Neural cell (in vitro differentiated cells): ENCODE measurements at regions not wholly inside any gene's neighbourhood (a gene's known extent, or its start where the extent isn't known, plus 50 kb on each side); places are given as distances from the start of the nearest gene placed in this dataset.

Experiments used
- H2AFZ ChIP-seq: fragments of 200-600, 300-800 bp; sonication (generic), shearing (Covaris generic); 2 replicates; pipeline ENCODE4 v1.6.0; 2014; ENCODE audit warnings: low read depth, mild to moderate bottlenecking, antibody characterized with exemption, low read length, moderate library complexity
- H3F3A ChIP-seq: fragments of 200-600 bp; shearing (Covaris generic); 2 replicates; pipeline ENCODE4 v1.6.1; 2016; ENCODE audit warnings: mild to moderate bottlenecking, moderate library complexity, mixed read lengths, antibody characterized with exemption, low read length; ENCODE audit not compliant: insufficient read depth, poor library complexity, severe bottlenecking
- H3K27ac ChIP-seq: fragments of 200-600, 300-800 bp; sonication (generic), shearing (Covaris generic); 2 replicates; pipeline ENCODE4 v1.5.1; 2014; ENCODE audit warnings: mild to moderate bottlenecking, low read length, moderate library complexity
- H3K27me3 ChIP-seq: fragments of 300-800, 200-600 bp; sonication (generic), shearing (Covaris generic); 2 replicates; pipeline ENCODE4 v1.6.0; 2014; ENCODE audit warnings: mild to moderate bottlenecking, low read depth, low read length, moderate library complexity; ENCODE audit not compliant: insufficient read depth
- H3K36me3 ChIP-seq: fragments of 300-800, 200-600 bp; sonication (generic), shearing (Covaris generic); 2 replicates; pipeline ENCODE4 v1.5.1; 2014; ENCODE audit warnings: mild to moderate bottlenecking, antibody characterized with exemption, low read length, moderate library complexity; ENCODE audit not compliant: insufficient read depth
- H3K4me2 ChIP-seq: fragments of 300-800, 200-600 bp; sonication (generic), shearing (Covaris generic); 2 replicates; pipeline ENCODE4 v1.6.0; 2014; ENCODE audit warnings: mild to moderate bottlenecking, low read length
- H3K4me3 ChIP-seq: fragments of 300-800, 200-600 bp; sonication (generic), shearing (Covaris generic); 2 replicates; pipeline ENCODE4 v1.5.1; 2014; ENCODE audit warnings: mild to moderate bottlenecking, low read length, moderate library complexity
- H3K79me2 ChIP-seq: fragments of 200-600 bp; shearing (Covaris generic); replicated peaks from 2 replicates; pipeline ENCODE4 v1.6.0; 2014; ENCODE audit warnings: mild to moderate bottlenecking, low read length, moderate library complexity; ENCODE audit not compliant: insufficient read depth
- H3K9ac ChIP-seq: fragments of 300-800, 200-600 bp; sonication (generic), shearing (Covaris generic); 2 replicates; pipeline ENCODE4 v1.6.1; 2016; ENCODE audit warnings: mild to moderate bottlenecking, low read length, mixed read lengths
- H3K9me2 ChIP-seq: fragments of 200-600 bp; shearing (Covaris generic); 2 replicates; pipeline ENCODE4 v1.6.1; 2016; ENCODE audit warnings: mild to moderate bottlenecking, low read length, mixed read lengths; ENCODE audit not compliant: insufficient read depth
- H3K9me3 ChIP-seq: fragments of 200-600, 300-800 bp; sonication (generic), shearing (Covaris generic); 2 replicates; pipeline ENCODE4 v1.6.1; 2016; ENCODE audit warnings: mild to moderate bottlenecking, mixed run types, low read length, moderate library complexity, mixed read lengths
- H4K20me1 ChIP-seq: fragments of 200-600 bp; shearing (Covaris generic); 2 replicates; pipeline ENCODE4 v1.6.1; 2016; ENCODE audit warnings: mild to moderate bottlenecking, mixed run types; ENCODE audit not compliant: insufficient read depth
- CTCF ChIP-seq: fragments of 450-650 bp; IDR thresholded peaks from 2 replicates; pipeline ENCODE4 v1.5.1; 2014; ENCODE audit warnings: antibody characterized with exemption, mild to moderate bottlenecking, moderate library complexity; ENCODE audit not compliant: poor library complexity, severe bottlenecking
- EP300 ChIP-seq: fragments of 450-650 bp; conservative IDR thresholded peaks from 2 replicates; pipeline ENCODE4 v1.6.1; 2014; ENCODE audit warnings: antibody characterized with exemption, mild to moderate bottlenecking, moderate library complexity; ENCODE audit not compliant: poor library complexity, severe bottlenecking
- EZH2 ChIP-seq: fragments of 200-600, 300-800 bp; shearing (Covaris generic), sonication (generic); IDR thresholded peaks from 2 replicates; pipeline ENCODE4 v1.6.1; 2014; ENCODE audit warnings: antibody characterized with exemption, low read length, borderline replicate concordance, mild to moderate bottlenecking; ENCODE audit not compliant: insufficient read depth, poor library complexity, severe bottlenecking
- MXI1 ChIP-seq: fragments of 450-650 bp; conservative IDR thresholded peaks from 2 replicates; pipeline ENCODE4 v1.6.1; 2014; ENCODE audit warnings: antibody characterized with exemption, mild to moderate bottlenecking; ENCODE audit not compliant: poor library complexity, severe bottlenecking
- POLR2AphosphoS5 ChIP-seq: IDR thresholded peaks from 2 replicates; pipeline ENCODE4 v1.6.1; 2012
- RAD21 ChIP-seq: fragments of 450-650 bp; conservative IDR thresholded peaks from 2 replicates; pipeline ENCODE4 v1.6.1; 2014; ENCODE audit warnings: antibody characterized with exemption, mild to moderate bottlenecking, moderate library complexity
- REST ChIP-seq: IDR thresholded peaks from 2 replicates; pipeline ENCODE4 v1.6.1; 2012; ENCODE audit warnings: borderline replicate concordance
- SMC3 ChIP-seq: fragments of 450-650 bp; conservative IDR thresholded peaks from 2 replicates; pipeline ENCODE4 v1.6.1; 2014; ENCODE audit warnings: antibody characterized with exemption, mild to moderate bottlenecking, moderate library complexity; ENCODE audit not compliant: poor library complexity
- TAF1 ChIP-seq: IDR thresholded peaks from 2 replicates; pipeline ENCODE4 v1.6.1; 2012; ENCODE audit warnings: low read depth

- TF ChIP-seq MXI1, result no peak
- no peak for TF ChIP-seq EP300
- TF ChIP-seq POLR2AphosphoS5, result no peak
- no peak for TF ChIP-seq RAD21
- no peak for TF ChIP-seq CTCF
- TF ChIP-seq REST, result no peak
- TF ChIP-seq EZH2, result no peak
- Histone ChIP-seq H4K20me1 (no peaks in the 10 kb centered on the region), H3K4me3 (no peak overlapping the region), H3F3A (no peaks in the 10 kb centered on the region), H3K27me3 (no peaks in the 10 kb centered on the region), H3K9me2 (no peaks in the 10 kb centered on the region), H3K36me3 (no peaks in the 10 kb centered on the region), H2AFZ (no peak overlapping the region), H3K27ac (no peak overlapping the region), H3K9me3 (no peaks in the 10 kb centered on the region), H3K4me2 (no peak overlapping the region), H3K9ac (no peak overlapping the region), H3K79me2 (no peaks in the 10 kb centered on the region)
Measured at GRCh38 chr4:138959097-138959815, 56.3 kb upstream of the NOCT start.

GRCh38 chr4:138958519-138958918 lies 57.1 kb upstream of the NOCT start:
- no peaks in the 10 kb centered on the region for H4K20me1 ChIP-seq
- no peaks in the 10 kb centered on the region for H3K79me2 ChIP-seq
- no peak overlapping the region for H3K4me3 ChIP-seq
- H3F3A ChIP-seq, result no peaks in the 10 kb centered on the region
- H3K9me2 ChIP-seq, result no peaks in the 10 kb centered on the region
- H2AFZ ChIP-seq, result no peak overlapping the region
- H3K9ac ChIP-seq, result no peak overlapping the region
- TF ChIP-seq RAD21, result no peak
- TF ChIP-seq REST, result no peak
- TF ChIP-seq EP300, result no peak
- no peak for TF ChIP-seq CTCF
- TF ChIP-seq SMC3, result no peak
- TF ChIP-seq POLR2AphosphoS5, result no peak
- no peak for TF ChIP-seq MXI1
- TF ChIP-seq TAF1, result no peak
- no peak for TF ChIP-seq EZH2
- H3K36me3 ChIP-seq, result no peaks in the 10 kb centered on the region
- H3K9me3 ChIP-seq, result no peaks in the 10 kb centered on the region
- H3K27ac ChIP-seq, result no peak overlapping the region
- H3K27me3 ChIP-seq, result no peaks in the 10 kb centered on the region
- no peak overlapping the region for H3K4me2 ChIP-seq
